22Rv1 (cell line): ENCODE measurements at regions not wholly inside any gene's neighbourhood (a gene's known extent, or its start where the extent isn't known, plus 50 kb on each side); places are given as distances from the start of the nearest gene placed in this dataset.

ENCODE experiments used
- H3K27ac ChIP-seq: fragments of 450-650 bp; 2 replicates; pipeline ENCODE4 v1.5.1; 2017
- CTCF ChIP-seq: fragments of 450-650 bp; IDR thresholded peaks from 2 replicates; pipeline ENCODE4 v1.5.1; 2017; ENCODE audit warnings: mild to moderate bottlenecking
- ZFX ChIP-seq: fragments of 450-650 bp; IDR thresholded peaks from 2 replicates; pipeline ENCODE4 v1.6.1; 2017; ENCODE audit warnings: antibody characterized with exemption, borderline replicate concordance

GRCh38 chr6:101284131-101284530 lies 109.4 kb upstream of the GRIK2 start:
- H3K27ac ChIP-seq = no peak overlapping the region
- TF ChIP-seq ZFX (no peak), CTCF (no peak)

DNA sequence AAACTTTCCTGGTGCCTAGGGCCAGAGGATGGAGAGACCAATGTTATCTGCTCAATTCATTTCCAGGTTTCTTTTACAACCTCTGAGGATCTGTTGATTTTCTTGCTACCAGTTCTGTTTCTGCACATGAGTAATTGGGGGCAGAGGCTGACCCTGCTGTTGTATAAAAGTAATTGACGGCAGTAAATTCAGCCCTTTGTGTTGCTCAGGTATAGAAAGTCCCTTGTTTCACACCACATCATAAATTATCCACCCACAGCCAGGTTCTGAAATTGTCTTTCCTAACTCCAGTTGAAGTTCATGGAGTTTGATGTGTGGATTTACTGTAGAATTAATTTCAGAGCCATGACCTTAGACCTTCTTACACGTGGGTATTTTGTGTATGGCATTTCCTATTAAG lies 107.4 kb upstream of the GRIK2 start:
- no peak for TF ChIP-seq CTCF
- no peak overlapping the region for H3K27ac ChIP-seq

- no peak for TF ChIP-seq CTCF
- no peak for TF ChIP-seq ZFX
- H3K27ac ChIP-seq = no peak overlapping the region
Measured at GRCh38 chr6:101290346-101290745, 103.2 kb upstream of the GRIK2 start.

DNA sequence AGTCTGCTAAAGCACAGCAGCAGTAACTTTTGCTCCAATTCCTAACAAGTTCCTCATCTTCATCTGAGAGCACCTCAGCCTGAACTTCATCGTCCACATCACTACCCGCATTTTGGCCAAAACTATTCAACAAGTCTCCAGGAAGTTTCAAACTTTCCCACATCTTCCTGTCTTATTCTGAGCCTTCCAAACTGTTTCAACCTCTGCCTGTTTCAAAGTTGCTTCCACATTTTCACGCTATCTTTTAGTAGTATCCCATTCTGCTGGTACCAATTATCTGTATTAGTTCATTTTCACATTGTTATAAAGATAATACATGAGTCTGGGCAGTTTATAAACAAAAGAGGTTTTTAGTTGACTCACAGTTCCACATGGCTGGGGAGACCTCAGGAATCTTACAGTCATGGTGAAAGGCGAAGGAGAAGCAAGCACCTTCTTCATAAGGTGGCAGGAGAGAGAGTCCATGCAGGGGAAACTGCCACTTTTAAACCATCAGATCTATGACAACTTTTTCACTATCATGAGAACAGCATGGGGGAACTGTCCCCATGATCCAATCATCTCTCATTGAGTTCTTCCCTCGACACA lies 99.4 kb upstream of the GRIK2 start:
- TF ChIP-seq CTCF (no peak), ZFX (no peak)
- H3K27ac ChIP-seq = no peak overlapping the region

- TF ChIP-seq ZFX (no peak), CTCF (no peak)
- H3K27ac ChIP-seq = no peak overlapping the region
Measured at GRCh38 chr6:101294676-101295075, 98.8 kb upstream of the GRIK2 start.

DNA sequence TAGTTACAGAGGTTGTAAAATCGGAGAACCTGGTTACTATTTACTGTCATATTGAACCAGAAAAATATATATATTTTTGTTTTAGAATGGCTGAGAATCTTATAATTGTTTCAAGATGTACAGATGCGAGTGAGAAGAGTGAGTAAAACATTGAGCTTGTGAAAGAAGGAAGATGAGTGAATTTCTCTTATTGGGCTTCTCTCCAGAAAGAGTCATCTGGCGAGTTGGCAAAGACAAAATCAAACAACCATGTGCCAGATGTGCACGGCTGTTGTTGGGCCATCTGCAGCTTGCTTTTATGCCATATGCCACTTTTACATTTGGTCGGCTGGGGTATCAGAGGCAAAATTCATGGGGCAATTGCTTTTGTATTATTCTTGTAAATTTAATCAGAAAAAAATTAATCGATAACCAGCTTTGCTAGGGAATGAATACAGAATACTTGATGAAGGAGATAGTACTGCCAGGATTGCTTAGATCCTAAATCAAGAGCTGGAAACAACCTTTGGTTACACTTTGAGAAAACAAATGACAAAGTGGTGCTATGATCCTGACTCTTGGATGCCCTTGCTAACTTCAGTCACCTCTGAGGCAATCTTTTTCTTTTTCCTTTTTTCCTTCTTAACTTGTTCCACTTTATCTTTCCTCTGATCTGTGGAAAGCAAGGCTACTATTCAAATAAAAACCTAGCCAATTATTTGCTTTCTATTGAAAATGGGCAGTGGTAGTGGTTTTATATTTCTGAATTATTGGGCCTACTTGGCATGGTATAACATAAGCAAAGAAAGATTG lies 97.1 kb upstream of the GRIK2 start:
- no peak for TF ChIP-seq ZFX
- no peak for TF ChIP-seq CTCF
- H3K27ac ChIP-seq = no peak overlapping the region

DNA sequence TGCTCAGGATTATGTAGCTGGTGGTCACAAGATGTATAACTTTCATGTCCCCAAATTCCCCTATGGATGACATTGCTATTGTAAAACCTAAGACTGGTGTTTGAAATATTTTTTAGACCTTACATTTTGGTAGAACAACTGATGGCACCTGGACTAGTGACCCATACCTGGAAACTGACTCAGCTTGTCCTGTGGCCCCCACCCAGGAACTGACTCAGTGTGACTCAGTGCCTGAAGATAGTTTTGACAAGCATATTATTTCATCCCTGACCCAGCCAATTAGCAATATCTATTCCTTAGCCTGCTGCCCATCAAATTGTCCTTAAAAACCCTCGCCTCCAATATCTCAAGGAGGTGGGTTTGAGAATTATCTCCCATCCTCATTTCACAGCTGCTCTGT lies 90.9 kb upstream of the GRIK2 start:
- TF ChIP-seq ZFX (no peak), CTCF (no peak)

More for the DNA sequence above, 90.9 kb upstream of the GRIK2 start:
- H3K27ac ChIP-seq = no peak overlapping the region
